Heart left ventricle (tissue), 13 donors: ENCODE measurements at regions not wholly inside any gene's neighbourhood (a gene's known extent, or its start where the extent isn't known, plus 50 kb on each side); places are given as distances from the start of the nearest gene placed in this dataset.

ENCODE experiments used
- CTCF ChIP-seq, 12 donors: fragments of 200-600 bp; sonication (generic) in 4 of 12; IDR thresholded peaks; one replicate each; pipeline versions ENCODE4 v1.5.0 to v1.8.0; 2018 to 2022; ENCODE audit warnings: antibody characterized with exemption in 12 of 12, mild to moderate bottlenecking in 5 of 12
- POLR2A ChIP-seq, 2 donors: fragments of 450-650 bp; IDR thresholded peaks; one replicate each; pipeline ENCODE4 v1.6.1; 2017; ENCODE audit warnings: antibody characterized with exemption in 2 of 2, mild to moderate bottlenecking in 2 of 2, moderate library complexity in 2 of 2
- donor health status: ischemic (EF 13 %, LVEDD 7.1; RV severe dilation, severe dysfunction).
- donor health status: DM: no; HTN: yes; CAD: no.
- donor health status: DM: no; HTN: no; CAD: no.
- donor health status: ischemic (EF 25% LVEDD 6.9; RV normal size, moderate dysfunction).
- donor health status: ischemic (EF 25% LVEDD 5.7; RV mildly dilated, moderate dysfunction).
- donor health status: ischemic (EF 35%, LVEDD 5.7; RV mildly dilated, moderate dysfunction).
- donor health status: nonischemic (EF 11% LVEDD 7.7; RV severe dilation, severe dysfunction).
- donor health status: DM: yes; HTN: yes; CAD: no.
- donor health status: PGD.
- donor health status: ischemic (EF 29% LVEDD 5.4; RV normal size, mild dysfunction).
- donor health status: nonischemic (EF 23%, LVEDD 6.1; RV moderate dilation, normal function).

GRCh38 chr1:106121728-106122127 is 934.7 kb upstream of the PRMT6 start:
- TF ChIP-seq CTCF (IDR thresholded peaks at IDR 0.05), result no peak
- TF ChIP-seq POLR2A (IDR thresholded peaks at IDR 0.05), result no peak
